Heart left ventricle (tissue), 13 donors: ENCODE measurements at regions not wholly inside any gene's neighbourhood (a gene's known extent, or its start where the extent isn't known, plus 50 kb on each side); places are given as distances from the start of the nearest gene placed in this dataset.

ENCODE experiments used
- CTCF ChIP-seq, 12 donors: fragments of 200-600 bp; sonication (generic) in 4 of 12; IDR thresholded peaks; one replicate each; pipeline versions ENCODE4 v1.5.0 to v1.8.0; 2018 to 2022; ENCODE audit warnings: antibody characterized with exemption in 12 of 12, mild to moderate bottlenecking in 5 of 12
- POLR2A ChIP-seq, 2 donors: fragments of 450-650 bp; IDR thresholded peaks; one replicate each; pipeline ENCODE4 v1.6.1; 2017; ENCODE audit warnings: antibody characterized with exemption in 2 of 2, mild to moderate bottlenecking in 2 of 2, moderate library complexity in 2 of 2
- donor health status: ischemic (EF 13 %, LVEDD 7.1; RV severe dilation, severe dysfunction).
- donor health status: DM: no; HTN: yes; CAD: no.
- donor health status: DM: no; HTN: no; CAD: no.
- donor health status: ischemic (EF 25% LVEDD 6.9; RV normal size, moderate dysfunction).
- donor health status: ischemic (EF 25% LVEDD 5.7; RV mildly dilated, moderate dysfunction).
- donor health status: ischemic (EF 35%, LVEDD 5.7; RV mildly dilated, moderate dysfunction).
- donor health status: nonischemic (EF 11% LVEDD 7.7; RV severe dilation, severe dysfunction).
- donor health status: DM: yes; HTN: yes; CAD: no.
- donor health status: PGD.
- donor health status: ischemic (EF 29% LVEDD 5.4; RV normal size, mild dysfunction).
- donor health status: nonischemic (EF 23%, LVEDD 6.1; RV moderate dilation, normal function).

DNA sequence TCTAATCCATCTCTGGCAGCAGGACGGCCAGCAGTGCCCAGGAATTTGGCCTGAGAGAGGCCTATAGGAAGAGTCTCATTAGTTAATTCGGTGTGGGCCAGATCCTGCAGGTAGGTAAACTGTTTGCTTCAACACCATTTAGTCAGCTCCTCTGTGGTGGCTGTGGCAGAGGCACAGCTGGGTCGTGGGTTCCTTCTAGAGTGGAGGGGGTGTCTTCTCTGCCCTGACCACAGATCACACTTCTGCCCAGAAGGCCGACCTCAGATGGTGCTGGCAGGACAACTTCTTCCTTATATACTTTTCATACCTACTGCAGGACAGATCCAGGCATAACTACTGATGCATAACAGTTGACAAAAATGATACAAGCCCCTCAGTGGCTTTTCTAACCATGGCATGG, 281.4 kb downstream of the RPS6KC1 start:
- TF ChIP-seq CTCF (IDR thresholded peaks at IDR 0.05) (no peak), POLR2A (IDR thresholded peaks at IDR 0.05) (no peak)
